Liver (tissue), 3 donors: ENCODE measurements at regions not wholly inside any gene's neighbourhood (a gene's known extent, or its start where the extent isn't known, plus 50 kb on each side); places are given as distances from the start of the nearest gene placed in this dataset.

Experiments
- RAD21 ChIP-seq, 2 donors: IDR thresholded peaks; 2 replicates each; pipeline ENCODE4 v1.6.1; 2016; ENCODE audit warnings: antibody characterized with exemption in 2 of 2, mild to moderate bottlenecking in 2 of 2
- TF ChIP-seq, protein P1 (sequence below): fragments of 150-350 bp; IDR thresholded peaks from 2 replicates; pipeline ENCODE4 v1.5.1; 2017; ENCODE audit warnings: improper control_type of control experiment, low read depth, low read length; ENCODE audit not compliant: missing input control
- TF ChIP-seq, protein P2 (sequence below): IDR thresholded peaks from 2 replicates; pipeline ENCODE4 v1.6.1; 2016; ENCODE audit warnings: antibody characterized with exemption
- TF ChIP-seq, protein P3 (sequence below): IDR thresholded peaks from 2 replicates; pipeline ENCODE4 v1.6.1; 2016; ENCODE audit warnings: antibody characterized with exemption, mild to moderate bottlenecking
- donor health status: healthy.
- donor health status: healthy.

DNA sequence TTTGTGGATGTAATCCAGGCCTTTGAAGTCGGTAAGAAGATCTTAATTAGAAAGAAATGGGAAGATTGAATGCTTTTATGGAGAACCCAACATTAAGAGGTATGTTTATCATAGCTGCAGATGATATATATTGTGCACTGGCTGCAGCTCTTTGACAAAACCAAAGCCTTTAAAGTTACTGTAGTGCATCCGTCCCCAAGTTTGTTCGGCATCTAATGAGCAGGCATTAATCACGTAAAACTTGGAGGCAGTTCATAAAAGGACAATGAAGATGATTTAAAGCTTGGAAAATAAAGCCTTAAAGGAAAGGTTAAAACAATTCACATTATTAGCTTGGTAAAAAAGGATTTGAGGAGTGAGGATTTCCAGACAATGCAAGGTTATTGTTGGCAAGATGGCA lies 150.8 kb upstream of the ARX start:
- TF ChIP-seq, protein P1, sequence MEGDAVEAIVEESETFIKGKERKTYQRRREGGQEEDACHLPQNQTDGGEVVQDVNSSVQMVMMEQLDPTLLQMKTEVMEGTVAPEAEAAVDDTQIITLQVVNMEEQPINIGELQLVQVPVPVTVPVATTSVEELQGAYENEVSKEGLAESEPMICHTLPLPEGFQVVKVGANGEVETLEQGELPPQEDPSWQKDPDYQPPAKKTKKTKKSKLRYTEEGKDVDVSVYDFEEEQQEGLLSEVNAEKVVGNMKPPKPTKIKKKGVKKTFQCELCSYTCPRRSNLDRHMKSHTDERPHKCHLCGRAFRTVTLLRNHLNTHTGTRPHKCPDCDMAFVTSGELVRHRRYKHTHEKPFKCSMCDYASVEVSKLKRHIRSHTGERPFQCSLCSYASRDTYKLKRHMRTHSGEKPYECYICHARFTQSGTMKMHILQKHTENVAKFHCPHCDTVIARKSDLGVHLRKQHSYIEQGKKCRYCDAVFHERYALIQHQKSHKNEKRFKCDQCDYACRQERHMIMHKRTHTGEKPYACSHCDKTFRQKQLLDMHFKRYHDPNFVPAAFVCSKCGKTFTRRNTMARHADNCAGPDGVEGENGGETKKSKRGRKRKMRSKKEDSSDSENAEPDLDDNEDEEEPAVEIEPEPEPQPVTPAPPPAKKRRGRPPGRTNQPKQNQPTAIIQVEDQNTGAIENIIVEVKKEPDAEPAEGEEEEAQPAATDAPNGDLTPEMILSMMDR: no peak
- TF ChIP-seq RAD21 (IDR thresholded peaks at IDR 0.05): no peak
- TF ChIP-seq, protein P2, sequence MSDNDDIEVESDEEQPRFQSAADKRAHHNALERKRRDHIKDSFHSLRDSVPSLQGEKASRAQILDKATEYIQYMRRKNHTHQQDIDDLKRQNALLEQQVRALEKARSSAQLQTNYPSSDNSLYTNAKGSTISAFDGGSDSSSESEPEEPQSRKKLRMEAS: no peak
- TF ChIP-seq, protein P3, sequence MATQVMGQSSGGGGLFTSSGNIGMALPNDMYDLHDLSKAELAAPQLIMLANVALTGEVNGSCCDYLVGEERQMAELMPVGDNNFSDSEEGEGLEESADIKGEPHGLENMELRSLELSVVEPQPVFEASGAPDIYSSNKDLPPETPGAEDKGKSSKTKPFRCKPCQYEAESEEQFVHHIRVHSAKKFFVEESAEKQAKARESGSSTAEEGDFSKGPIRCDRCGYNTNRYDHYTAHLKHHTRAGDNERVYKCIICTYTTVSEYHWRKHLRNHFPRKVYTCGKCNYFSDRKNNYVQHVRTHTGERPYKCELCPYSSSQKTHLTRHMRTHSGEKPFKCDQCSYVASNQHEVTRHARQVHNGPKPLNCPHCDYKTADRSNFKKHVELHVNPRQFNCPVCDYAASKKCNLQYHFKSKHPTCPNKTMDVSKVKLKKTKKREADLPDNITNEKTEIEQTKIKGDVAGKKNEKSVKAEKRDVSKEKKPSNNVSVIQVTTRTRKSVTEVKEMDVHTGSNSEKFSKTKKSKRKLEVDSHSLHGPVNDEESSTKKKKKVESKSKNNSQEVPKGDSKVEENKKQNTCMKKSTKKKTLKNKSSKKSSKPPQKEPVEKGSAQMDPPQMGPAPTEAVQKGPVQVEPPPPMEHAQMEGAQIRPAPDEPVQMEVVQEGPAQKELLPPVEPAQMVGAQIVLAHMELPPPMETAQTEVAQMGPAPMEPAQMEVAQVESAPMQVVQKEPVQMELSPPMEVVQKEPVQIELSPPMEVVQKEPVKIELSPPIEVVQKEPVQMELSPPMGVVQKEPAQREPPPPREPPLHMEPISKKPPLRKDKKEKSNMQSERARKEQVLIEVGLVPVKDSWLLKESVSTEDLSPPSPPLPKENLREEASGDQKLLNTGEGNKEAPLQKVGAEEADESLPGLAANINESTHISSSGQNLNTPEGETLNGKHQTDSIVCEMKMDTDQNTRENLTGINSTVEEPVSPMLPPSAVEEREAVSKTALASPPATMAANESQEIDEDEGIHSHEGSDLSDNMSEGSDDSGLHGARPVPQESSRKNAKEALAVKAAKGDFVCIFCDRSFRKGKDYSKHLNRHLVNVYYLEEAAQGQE: no peak
